HG02970 (cell line): ENCODE measurements at regions not wholly inside any gene's neighbourhood (a gene's known extent, or its start where the extent isn't known, plus 50 kb on each side); places are given as distances from the start of the nearest gene placed in this dataset.
"Not testable (repeated sequence)": the region's sequence is repeated elsewhere in the genome, so short reads cannot be mapped to it uniquely, and the experiment has no call there.

Experiments
- ATAC-seq: cut with Tn5 transposase; IDR thresholded peaks from one replicate; pipeline ENCODE4 v1.9.1; 2021; ENCODE audit warnings: mild to moderate bottlenecking, moderate library complexity, moderate number of reproducible peaks; ENCODE audit not compliant: unreplicated experiment, low FRiP score

GRCh38 chr2:84223191-84223590, 235.9 kb downstream of the SUCLG1 start:
- ATAC-seq, result no peak

- ATAC-seq, result not testable (repeated sequence)
Observed at GRCh38 chr2:84221102-84221501, 238.0 kb downstream of the SUCLG1 start.

GRCh38 chr2:84217456-84217855, 241.6 kb downstream of the SUCLG1 start:
- ATAC-seq, result no peak

GRCh38 chr2:84214455-84214854, 244.6 kb downstream of the SUCLG1 start:
- no peak for ATAC-seq

- ATAC-seq, result peak; percentile 65
Observed at GRCh38 chr2:84212611-84213314, 246.3 kb downstream of the SUCLG1 start.

GRCh38 chr2:84209941-84210340, 249.1 kb downstream of the SUCLG1 start:
- no peak for ATAC-seq

GRCh38 chr2:84204995-84205394, 254.1 kb downstream of the SUCLG1 start:
- ATAC-seq, result no peak

- no peak for ATAC-seq
Observed at GRCh38 chr2:84202166-84202565, 256.9 kb downstream of the SUCLG1 start.

- no peak for ATAC-seq
Observed at GRCh38 chr2:84201158-84201557, 257.9 kb downstream of the SUCLG1 start.

GRCh38 chr2:84197901-84198300, 261.2 kb downstream of the SUCLG1 start:
- no peak for ATAC-seq

GRCh38 chr2:84194949-84195644, 264.0 kb downstream of the SUCLG1 start:
- no peak for ATAC-seq

- ATAC-seq, result no peak
Observed at GRCh38 chr2:84194181-84194580, 264.9 kb downstream of the SUCLG1 start.

- ATAC-seq, result no peak
Observed at GRCh38 chr2:84187258-84187657, 271.8 kb downstream of the SUCLG1 start.

GRCh38 chr2:84181927-84182326, 277.2 kb downstream of the SUCLG1 start:
- no peak for ATAC-seq

GRCh38 chr2:84177733-84178132, 281.3 kb downstream of the SUCLG1 start:
- no peak for ATAC-seq

GRCh38 chr2:84175970-84176369, 283.1 kb downstream of the SUCLG1 start:
- no peak for ATAC-seq

- no peak for ATAC-seq
Observed at GRCh38 chr2:84175340-84175739, 283.7 kb downstream of the SUCLG1 start.

- no peak for ATAC-seq
Observed at GRCh38 chr2:84173041-84173440, 286.0 kb downstream of the SUCLG1 start.

- ATAC-seq, result no peak
Observed at GRCh38 chr2:84170979-84171378, 288.1 kb downstream of the SUCLG1 start.

- no peak for ATAC-seq
Observed at GRCh38 chr2:84169871-84170270, 289.2 kb downstream of the SUCLG1 start.

GRCh38 chr2:84168552-84168951, 290.5 kb downstream of the SUCLG1 start:
- not testable (repeated sequence) for ATAC-seq

GRCh38 chr2:84165256-84165655, 293.8 kb downstream of the SUCLG1 start:
- ATAC-seq, result no peak
